GM12878 (cell line): ENCODE measurements at regions not wholly inside any gene's neighbourhood (a gene's known extent, or its start where the extent isn't known, plus 50 kb on each side); places are given as distances from the start of the nearest gene placed in this dataset.
A peak's percentile ranks its signal among the peaks of the same experiment; 100 is the strongest.

ENCODE experiments used
- ASH2L ChIP-seq: fragments of 300-600, 200-600 bp; sonication (generic); IDR thresholded peaks from 2 replicates; pipeline ENCODE4 v1.6.1; 2017; ENCODE audit warnings: low read depth, mild to moderate bottlenecking, borderline replicate concordance
- BCL11A ChIP-seq: IDR thresholded peaks from 2 replicates; pipeline ENCODE4 v1.6.1; 2011; ENCODE audit warnings: low read depth, low read length
- BHLHE40 ChIP-seq, 2 experiments: fragments of 450-650 bp in 1 of 2; IDR thresholded peaks; 2 replicates each; pipeline ENCODE4 v1.6.1; 2011 to 2017; ENCODE audit warnings: low read depth in 2 of 2, borderline replicate concordance in 1 of 2, improper control_type of control experiment in 1 of 2, low read length in 1 of 2, mild to moderate bottlenecking in 1 of 2
- BRCA1 ChIP-seq: IDR thresholded peaks from 2 replicates; pipeline ENCODE4 v1.6.1; 2011; ENCODE audit warnings: low read depth, low read length, improper control_type of control experiment
- CBFB ChIP-seq: IDR thresholded peaks from 2 replicates; pipeline ENCODE4 v1.6.1; 2016; ENCODE audit warnings: antibody characterized with exemption, low read depth
- CHD2 ChIP-seq: IDR thresholded peaks from 2 replicates; pipeline ENCODE4 v1.6.1; 2011; ENCODE audit warnings: low read depth, low read length, improper control_type of control experiment, borderline replicate concordance
- CHD4 ChIP-seq: fragments of 200-600 bp; sonication (generic); IDR thresholded peaks from 2 replicates; pipeline ENCODE4 v1.6.1; 2016; ENCODE audit warnings: mild to moderate bottlenecking
- CUX1 ChIP-seq: IDR thresholded peaks from 2 replicates; pipeline ENCODE4 v1.6.1; 2012; ENCODE audit warnings: improper control_type of control experiment, low read depth, low read length; ENCODE audit not compliant: insufficient replicate concordance
- E2F8 ChIP-seq: fragments of 450-650 bp; IDR thresholded peaks from 2 replicates; pipeline ENCODE4 v1.6.1; 2018; ENCODE audit warnings: mild to moderate bottlenecking, low read depth, moderate library complexity; ENCODE audit not compliant: partially characterized antibody
- FOXM1 ChIP-seq: IDR thresholded peaks from 2 replicates; pipeline ENCODE4 v1.6.1; 2012; ENCODE audit warnings: low read depth, mild to moderate bottlenecking, inconsistent platforms, low read length, moderate library complexity
- HCFC1 ChIP-seq: fragments of 150-350 bp; IDR thresholded peaks from 2 replicates; pipeline ENCODE4 v1.6.1; 2014; ENCODE audit warnings: low read length
- IKZF2 ChIP-seq, 2 experiments: fragments of 450-650 bp; IDR thresholded peaks; 2 replicates each; pipeline ENCODE4 v1.6.1; 2017; ENCODE audit warnings: mild to moderate bottlenecking in 2 of 2, moderate library complexity in 2 of 2
- IRF4 ChIP-seq: IDR thresholded peaks from 2 replicates; pipeline ENCODE4 v1.6.1; 2011; ENCODE audit warnings: low read depth, low read length
- JUNB ChIP-seq: IDR thresholded peaks from 2 replicates; pipeline ENCODE4 v1.6.1; 2016; ENCODE audit warnings: antibody characterized with exemption, mild to moderate bottlenecking
- RAD21 ChIP-seq: IDR thresholded peaks from 2 replicates; pipeline ENCODE4 v1.6.1; 2011; ENCODE audit warnings: mild to moderate bottlenecking, low read depth, low read length, moderate library complexity; ENCODE audit not compliant: insufficient read depth
- RAD51 ChIP-seq: fragments of 450-650 bp; IDR thresholded peaks from 2 replicates; pipeline ENCODE4 v1.6.1; 2016; ENCODE audit warnings: moderate library complexity, mild to moderate bottlenecking, inconsistent platforms
- RB1 ChIP-seq: fragments of 450-650 bp; formaldehyde crosslinking; IDR thresholded peaks from 2 replicates; pipeline ENCODE4 v1.6.1; 2017; ENCODE audit warnings: mild to moderate bottlenecking, borderline replicate concordance
- SIN3A ChIP-seq: IDR thresholded peaks from 2 replicates; pipeline ENCODE4 v1.6.1; 2012; ENCODE audit warnings: low read depth, low read length, improper control_type of control experiment
- YBX1 ChIP-seq: fragments of 450-650 bp; IDR thresholded peaks from 2 replicates; pipeline ENCODE4 v1.6.1; 2016; ENCODE audit warnings: antibody characterized with exemption
- ZNF687 ChIP-seq: fragments of 450-650 bp; IDR thresholded peaks from 2 replicates; pipeline ENCODE4 v1.6.1; 2017; ENCODE audit warnings: mild to moderate bottlenecking, moderate library complexity

DNA sequence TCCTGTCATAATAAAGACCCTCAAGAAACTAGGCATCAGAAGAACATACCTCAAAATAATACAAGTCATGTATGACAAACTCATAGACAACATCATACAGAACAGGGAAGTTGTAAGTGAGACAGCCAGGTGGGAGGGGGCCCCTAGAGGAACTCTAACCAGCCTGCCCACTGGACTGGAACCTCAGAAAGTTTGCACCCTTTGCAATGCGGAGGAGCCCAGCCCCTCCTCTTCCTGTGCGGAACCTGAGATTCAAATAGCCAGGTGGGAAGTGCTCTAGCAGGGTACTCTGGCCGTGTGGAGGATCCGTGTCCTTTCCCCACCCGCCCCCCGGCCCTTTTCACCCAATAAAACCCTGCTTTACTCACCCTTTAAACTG lies 387.0 kb upstream of the CBLB start (continued):
- TF ChIP-seq RB1 (no peak), IRF4 (peak; percentile 55; the same call in 1 of the 2 replicates), IKZF2 (IDR thresholded peaks at IDR 0.05) (peak; percentile 35 to 67; a peak in 1 of 4 replicates), CHD4 (no peak), FOXM1 (peak; percentile 90), CHD2 (no peak; the same call in 1 of the 2 replicates), ZNF687 (peak; percentile 40; the same call in 1 of the 2 replicates), ASH2L (no peak), BCL11A (peak; percentile 52; the same call in 1 of the 2 replicates), JUNB (no peak), HCFC1 (no peak), E2F8 (no peak), RAD51 (no peak), BRCA1 (no peak), SIN3A (no peak), CUX1 (peak; percentile 59), CBFB (peak; percentile 81), RAD21 (peak; percentile 7; the same call in 1 of the 2 replicates), YBX1 (no peak), BHLHE40 (IDR thresholded peaks at IDR 0.05; ENCODE audit: borderline replicate concordance in 1 of 2, low read depth in 2 of 2, low read length in 1 of 2) (peak; percentile 6 to 40; a peak in 2 of 4 replicates)
